Right atrium auricular region (tissue), 2 donors: ENCODE measurements at regions not wholly inside any gene's neighbourhood (a gene's known extent, or its start where the extent isn't known, plus 50 kb on each side); places are given as distances from the start of the nearest gene placed in this dataset.
"Not testable (repeated sequence)": the region's sequence is repeated elsewhere in the genome, so short reads cannot be mapped to it uniquely, and the experiment has no call there.

Source experiments
- DNase-seq: peaks from one replicate; pipeline ENCODE4 v3.0.0-alpha.2; 2019; ENCODE audit warnings: low spot score
- H3K27ac ChIP-seq, 2 donors: fragments of 200-600 bp; sonication (generic); 1 replicate in 1 of 2; 2 replicates in 1 of 2; pipeline ENCODE4 v1.5.1; 2016 to 2019
- H3K27me3 ChIP-seq, 2 donors: fragments of 200-600 bp; sonication (generic); one replicate each; pipeline versions ENCODE4 v1.5.1 to v1.6.0; 2017 to 2019
- H3K36me3 ChIP-seq: fragments of 200-600 bp; sonication (generic); one replicate; pipeline ENCODE4 v1.5.1; 2016
- H3K4me1 ChIP-seq, 2 donors: fragments of 200-600 bp; sonication (generic); one replicate each; pipeline versions ENCODE4 v1.5.1 to v1.6.0; 2017 to 2019
- H3K4me3 ChIP-seq, 2 donors: fragments of 200-600 bp; sonication (generic); 1 replicate in 1 of 2; 2 replicates in 1 of 2; pipeline ENCODE4 v1.5.1; 2017 to 2019; ENCODE audit warnings: mild to moderate bottlenecking in 1 of 2, moderate library complexity in 1 of 2
- H3K9me3 ChIP-seq, 2 donors: fragments of 200-600 bp; sonication (generic); one replicate each; pipeline ENCODE4 v1.5.1; 2019
- TF ChIP-seq, protein P1 (sequence below), 2 donors: fragments of 200-600 bp; sonication (generic); IDR thresholded peaks; one replicate each; pipeline ENCODE4 v1.5.1; 2019; ENCODE audit warnings: antibody characterized with exemption in 2 of 2

DNA sequence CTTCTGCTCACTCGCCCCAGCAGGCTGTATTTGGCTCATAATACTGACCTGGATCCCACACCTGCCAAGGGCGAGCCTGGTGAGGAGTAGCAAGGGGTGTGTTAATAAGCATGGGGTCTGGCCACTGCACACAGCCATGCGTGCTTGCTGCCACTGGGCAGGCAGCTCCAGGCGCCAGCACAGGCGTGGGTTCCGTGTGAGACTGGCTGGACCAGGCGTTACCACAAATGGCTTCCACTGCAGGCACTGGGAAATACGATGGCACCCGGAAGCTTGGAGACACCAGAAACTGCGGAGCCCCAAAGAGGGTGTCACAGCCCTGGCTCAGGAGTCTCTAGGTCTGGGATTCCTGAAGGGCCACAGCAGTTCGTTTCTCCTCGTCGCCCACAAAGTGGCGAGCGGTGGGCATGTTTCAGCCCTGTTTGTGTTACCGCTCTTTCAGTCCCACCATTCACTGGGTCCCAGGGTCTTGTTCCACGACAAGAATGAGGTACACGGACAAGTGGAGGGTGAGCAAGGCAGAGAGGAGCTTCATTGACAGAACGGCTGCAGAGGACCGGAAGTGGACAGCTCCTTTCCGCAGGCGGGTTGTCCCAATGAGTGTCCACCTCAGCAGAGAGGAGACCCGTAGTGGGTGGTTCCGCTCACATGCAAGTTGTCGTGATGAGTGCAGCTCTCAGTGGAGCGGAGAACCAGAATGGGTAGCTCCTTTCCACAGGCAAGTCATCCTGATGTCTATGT, 428.9 kb downstream of the EPHA5 start:
- Histone ChIP-seq H3K4me3 (no peak overlapping the region), H3K4me1 (peaks cover 0 to 14% of the 10 kb centered on the region in 2 donors), H3K36me3 (no peaks in the 10 kb centered on the region), H3K27ac (no peak overlapping the region), H3K9me3 (no peaks in the 10 kb centered on the region), H3K27me3 (no peaks in the 10 kb centered on the region)
- DNase-seq = no peak
- TF ChIP-seq, protein P1, sequence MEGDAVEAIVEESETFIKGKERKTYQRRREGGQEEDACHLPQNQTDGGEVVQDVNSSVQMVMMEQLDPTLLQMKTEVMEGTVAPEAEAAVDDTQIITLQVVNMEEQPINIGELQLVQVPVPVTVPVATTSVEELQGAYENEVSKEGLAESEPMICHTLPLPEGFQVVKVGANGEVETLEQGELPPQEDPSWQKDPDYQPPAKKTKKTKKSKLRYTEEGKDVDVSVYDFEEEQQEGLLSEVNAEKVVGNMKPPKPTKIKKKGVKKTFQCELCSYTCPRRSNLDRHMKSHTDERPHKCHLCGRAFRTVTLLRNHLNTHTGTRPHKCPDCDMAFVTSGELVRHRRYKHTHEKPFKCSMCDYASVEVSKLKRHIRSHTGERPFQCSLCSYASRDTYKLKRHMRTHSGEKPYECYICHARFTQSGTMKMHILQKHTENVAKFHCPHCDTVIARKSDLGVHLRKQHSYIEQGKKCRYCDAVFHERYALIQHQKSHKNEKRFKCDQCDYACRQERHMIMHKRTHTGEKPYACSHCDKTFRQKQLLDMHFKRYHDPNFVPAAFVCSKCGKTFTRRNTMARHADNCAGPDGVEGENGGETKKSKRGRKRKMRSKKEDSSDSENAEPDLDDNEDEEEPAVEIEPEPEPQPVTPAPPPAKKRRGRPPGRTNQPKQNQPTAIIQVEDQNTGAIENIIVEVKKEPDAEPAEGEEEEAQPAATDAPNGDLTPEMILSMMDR (IDR thresholded peaks at IDR 0.05) = no peak

GRCh38 chr4:65234061-65234460, 436.2 kb downstream of the EPHA5 start:
- no peak overlapping the region for H3K4me3 ChIP-seq
- no peaks in the 10 kb centered on the region for H3K27me3 ChIP-seq
- H3K36me3 ChIP-seq = no peaks in the 10 kb centered on the region
- no peak overlapping the region for H3K27ac ChIP-seq
- H3K9me3 ChIP-seq = no peaks in the 10 kb centered on the region
- TF ChIP-seq, protein P1 (IDR thresholded peaks at IDR 0.05) = no peak
- DNase-seq = no peak
- H3K4me1 ChIP-seq = no peaks in the 10 kb centered on the region

DNA sequence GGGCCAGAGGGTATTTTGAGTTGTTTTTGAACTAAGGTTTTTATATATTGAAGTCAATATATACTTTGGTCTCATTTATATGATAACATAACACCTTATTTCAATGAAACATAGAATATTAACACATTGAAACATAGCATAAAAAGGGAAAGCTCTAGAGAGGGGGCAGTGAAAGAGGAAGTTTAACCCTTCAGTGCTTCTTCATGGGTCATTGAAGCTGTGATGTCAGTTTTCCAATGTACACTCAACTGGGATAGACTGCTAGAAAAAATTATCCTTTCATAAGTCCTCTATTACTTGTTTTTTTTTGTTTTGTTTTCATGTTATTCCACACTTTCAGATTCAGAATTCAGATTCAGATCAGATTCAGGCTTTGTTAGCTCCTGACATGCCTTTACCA, 442.7 kb downstream of the EPHA5 start:
- no peak for DNase-seq
- no peaks in the 10 kb centered on the region for H3K36me3 ChIP-seq
- H3K27me3 ChIP-seq = no peaks in the 10 kb centered on the region
- H3K4me1 ChIP-seq = no peaks in the 10 kb centered on the region
- TF ChIP-seq, protein P1 (IDR thresholded peaks at IDR 0.05) = no peak
- H3K27ac ChIP-seq = no peak overlapping the region
- no peak overlapping the region for H3K4me3 ChIP-seq
- H3K9me3 ChIP-seq = no peaks in the 10 kb centered on the region

- H3K36me3 ChIP-seq = no peaks in the 10 kb centered on the region
- DNase-seq = no peak
- H3K4me3 ChIP-seq = no peak overlapping the region
- TF ChIP-seq, protein P1 (IDR thresholded peaks at IDR 0.05) = no peak
- H3K27me3 ChIP-seq = no peaks in the 10 kb centered on the region
- H3K27ac ChIP-seq = no peak overlapping the region
- H3K4me1 ChIP-seq = no peaks in the 10 kb centered on the region
- no peaks in the 10 kb centered on the region for H3K9me3 ChIP-seq
Observed at GRCh38 chr4:65223601-65224000, 446.7 kb downstream of the EPHA5 start.

DNA sequence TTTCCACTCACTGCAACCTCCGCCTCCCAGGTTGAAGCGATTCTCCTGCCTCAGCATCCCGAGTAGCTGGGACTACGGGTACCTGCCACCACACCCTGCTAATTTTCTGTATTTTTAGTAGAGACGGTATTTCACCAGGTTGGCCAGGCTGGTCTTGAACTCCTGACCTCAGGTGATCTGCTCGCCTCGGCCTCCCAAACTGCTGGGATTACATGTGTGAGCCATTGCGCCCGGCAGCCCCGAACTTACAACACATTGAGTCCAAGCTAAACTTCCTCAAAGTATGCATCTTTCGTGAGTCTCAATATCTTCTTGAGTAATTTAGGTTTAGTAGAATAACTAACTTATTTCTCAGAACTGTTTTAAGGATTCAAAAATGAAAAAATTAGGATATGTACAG, 447.2 kb downstream of the EPHA5 start:
- H3K4me3 ChIP-seq, H3K36me3 ChIP-seq, H3K4me1 ChIP-seq, DNase-seq, H3K27ac ChIP-seq, H3K27me3 ChIP-seq, H3K9me3 ChIP-seq: not testable (repeated sequence)

DNA sequence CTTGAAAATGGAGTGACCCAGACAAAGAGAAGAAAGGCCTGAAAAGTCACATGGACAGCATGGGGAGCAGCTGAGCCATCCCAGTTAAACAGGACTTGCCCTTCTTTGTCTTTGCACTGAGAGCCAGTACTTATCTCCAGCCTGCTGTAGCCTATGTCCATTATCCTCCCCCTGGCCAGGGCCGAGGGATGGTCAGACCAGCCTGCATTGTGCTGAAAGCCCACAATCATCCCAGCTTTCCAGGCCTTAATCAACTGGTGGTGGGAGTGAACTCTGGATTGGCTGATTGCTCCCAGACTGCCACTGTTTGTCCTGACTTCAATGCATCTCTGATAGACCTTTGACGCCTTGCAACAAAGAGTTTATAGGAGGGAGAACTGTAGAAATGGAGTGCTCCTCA, 453.1 kb downstream of the EPHA5 start:
- no peak overlapping the region for H3K27ac ChIP-seq
- no peak for DNase-seq
- no peaks in the 10 kb centered on the region for H3K4me1 ChIP-seq
- H3K27me3 ChIP-seq = no peaks in the 10 kb centered on the region
- TF ChIP-seq, protein P1 (IDR thresholded peaks at IDR 0.05) = no peak
- H3K4me3 ChIP-seq = no peak overlapping the region
- H3K36me3 ChIP-seq = no peaks in the 10 kb centered on the region
- H3K9me3 ChIP-seq = no peaks in the 10 kb centered on the region
